Liver (tissue), 8 donors: ENCODE measurements at regions not wholly inside any gene's neighbourhood (a gene's known extent, or its start where the extent isn't known, plus 50 kb on each side); places are given as distances from the start of the nearest gene placed in this dataset.

Source experiments
- DNase-seq: peaks from one replicate; pipeline ENCODE4 v3.0.0-alpha.2; 2017; ENCODE audit warnings: low spot score
- H3K27ac ChIP-seq, 2 donors: one replicate each; pipeline ENCODE4 v1.7.0; 2013; ENCODE audit warnings: inconsistent platforms in 2 of 2, low read length in 2 of 2, control low read depth in 1 of 2, low read depth in 1 of 2, mild to moderate bottlenecking in 1 of 2
- H3K27me3 ChIP-seq, 4 donors: one replicate each; pipeline versions ENCODE4 v1.6.1 to v1.7.0; 2013; ENCODE audit warnings: low read length in 3 of 4, inconsistent platforms in 1 of 4, mild to moderate bottlenecking in 1 of 4, moderate library complexity in 1 of 4; ENCODE audit not compliant: control insufficient read depth in 4 of 4, insufficient read depth in 4 of 4
- H3K36me3 ChIP-seq, 4 donors: one replicate each; pipeline versions ENCODE4 v1.6.1 to v1.7.0; 2013; ENCODE audit warnings: low read length in 3 of 4, mild to moderate bottlenecking in 3 of 4, low read depth in 1 of 4, moderate library complexity in 1 of 4; ENCODE audit not compliant: control insufficient read depth in 4 of 4, insufficient read depth in 3 of 4
- H3K4me1 ChIP-seq, 4 donors: one replicate each; pipeline versions ENCODE4 v1.6.1 to v1.7.0; 2013; ENCODE audit warnings: low read length in 3 of 4, mild to moderate bottlenecking in 3 of 4, moderate library complexity in 1 of 4; ENCODE audit not compliant: control insufficient read depth in 4 of 4, insufficient read depth in 4 of 4
- H3K4me3 ChIP-seq, 3 donors: one replicate each; pipeline versions ENCODE4 v1.6.1 to v1.7.0; 2013; ENCODE audit warnings: low read length in 3 of 3, control low read depth in 1 of 3, low read depth in 1 of 3, mild to moderate bottlenecking in 1 of 3
- H3K9ac ChIP-seq, 2 donors: one replicate each; pipeline ENCODE4 v1.7.0; 2013; ENCODE audit warnings: low read length in 2 of 2, mild to moderate bottlenecking in 2 of 2, moderate library complexity in 2 of 2, control low read depth in 1 of 2, low read depth in 1 of 2
- H3K9me3 ChIP-seq, 4 donors: one replicate each; pipeline versions ENCODE4 v1.6.1 to v1.7.0; 2013; ENCODE audit warnings: low read length in 3 of 4; ENCODE audit not compliant: control insufficient read depth in 4 of 4
- ATF3 ChIP-seq: IDR thresholded peaks from 2 replicates; pipeline ENCODE4 v1.6.1; 2016; ENCODE audit warnings: antibody characterized with exemption
- CTCF ChIP-seq: fragments of 150-350 bp; IDR thresholded peaks from 2 replicates; pipeline ENCODE4 v1.5.1; 2017; ENCODE audit warnings: improper control_type of control experiment, low read depth, low read length; ENCODE audit not compliant: missing input control
- EGR1 ChIP-seq, 2 donors: IDR thresholded peaks; 2 replicates each; pipeline ENCODE4 v1.6.1; 2016 to 2018; ENCODE audit warnings: antibody characterized with exemption in 2 of 2, low read depth in 2 of 2
- FOXA1 ChIP-seq: IDR thresholded peaks from 2 replicates; pipeline ENCODE4 v1.6.1; 2016; ENCODE audit warnings: antibody characterized with exemption
- FOXA2 ChIP-seq: IDR thresholded peaks from 2 replicates; pipeline ENCODE4 v1.6.1; 2016; ENCODE audit warnings: antibody characterized with exemption
- GABPA ChIP-seq, 2 donors: IDR thresholded peaks in 1 of 2; conservative IDR thresholded peaks in 1 of 2; 2 replicates each; pipeline ENCODE4 v1.6.1; 2016; ENCODE audit warnings: antibody characterized with exemption in 2 of 2, mild to moderate bottlenecking in 1 of 2, moderate library complexity in 1 of 2
- HNF4A ChIP-seq, 2 donors: conservative IDR thresholded peaks; 2 replicates each; pipeline ENCODE4 v1.6.1; 2016; ENCODE audit warnings: antibody characterized with exemption in 2 of 2, mild to moderate bottlenecking in 2 of 2
- HNF4G ChIP-seq: IDR thresholded peaks from 2 replicates; pipeline ENCODE4 v1.6.1; 2016; ENCODE audit warnings: antibody characterized with exemption
- MAX ChIP-seq: IDR thresholded peaks from 2 replicates; pipeline ENCODE4 v1.6.1; 2016; ENCODE audit warnings: antibody characterized with exemption
- REST ChIP-seq: IDR thresholded peaks from 2 replicates; pipeline ENCODE4 v1.6.1; 2016; ENCODE audit warnings: antibody characterized with exemption, mild to moderate bottlenecking
- RXRA ChIP-seq, 2 donors: IDR thresholded peaks; 2 replicates each; pipeline ENCODE4 v1.6.1; 2017 to 2018; ENCODE audit warnings: antibody characterized with exemption in 2 of 2, mild to moderate bottlenecking in 1 of 2
- SP1 ChIP-seq: IDR thresholded peaks from 2 replicates; pipeline ENCODE4 v1.6.1; 2018; ENCODE audit warnings: antibody characterized with exemption, mild to moderate bottlenecking
- TAF1 ChIP-seq: conservative IDR thresholded peaks from 2 replicates; pipeline ENCODE4 v1.6.1; 2016; ENCODE audit warnings: antibody characterized with exemption, mild to moderate bottlenecking
- YY1 ChIP-seq: IDR thresholded peaks from 2 replicates; pipeline ENCODE4 v1.6.1; 2016; ENCODE audit warnings: antibody characterized with exemption, mild to moderate bottlenecking
- ZBTB33 ChIP-seq: IDR thresholded peaks from 2 replicates; pipeline ENCODE4 v1.6.1; 2016; ENCODE audit warnings: antibody characterized with exemption
- WGBS: extraction: QIAGEN DNeasy Blood & Tissue Kit; methylation state at CpG from one replicate; pipeline ENCODE4 v1.1.7; 2013; 5-methylcytosine and 5-hydroxymethylcytosine counted together
- donor health status: healthy.
- donor health status: healthy.
- donor health status: healthy.
- donor health status: healthy.
- donor health status: healthy.

GRCh38 chr5:133890776-133891280 lies 77.6 kb downstream of the C5orf15 start (continued):
- TF ChIP-seq CTCF = no peak

GRCh38 chr5:133890314-133890713 lies 78.1 kb downstream of the C5orf15 start:
- TF ChIP-seq ATF3 (no peak), TAF1 (no peak), EGR1 (IDR thresholded peaks at IDR 0.05; ENCODE audit: low read depth in 2 of 2) (no peak), YY1 (no peak), FOXA1 (no peak), RXRA (IDR thresholded peaks at IDR 0.05) (no peak), ZBTB33 (no peak), HNF4G (no peak), MAX (no peak), SP1 (no peak)
- Histone ChIP-seq H3K4me3 (no peak overlapping the region), H3K4me1 (no peaks in the 10 kb centered on the region), H3K9ac (no peak overlapping the region), H3K36me3 (no peaks in the 10 kb centered on the region), H3K27me3 (no peaks in the 10 kb centered on the region), H3K9me3 (no peaks in the 10 kb centered on the region), H3K27ac (no peak overlapping the region)
- 88% methylated on average over 2 of the region's 2 CpGs for WGBS
- DNase-seq = no peak

- DNase-seq = no peak
- no peak overlapping the region for H3K4me3 ChIP-seq
- WGBS = 90% methylated on average over 6 of the region's 6 CpGs
- H3K36me3 ChIP-seq = no peaks in the 10 kb centered on the region
- no peak overlapping the region for H3K9ac ChIP-seq
- no peak overlapping the region for H3K27ac ChIP-seq
- TF ChIP-seq ATF3 (no peak), TAF1 (no peak), HNF4A (conservative IDR thresholded peaks at IDR 0.05) (no peak), FOXA2 (no peak), YY1 (no peak), REST (no peak), MAX (no peak), GABPA (IDR thresholded peaks at IDR 0.05 in 1 of 2, conservative IDR thresholded peaks at IDR 0.05 in 1 of 2) (no peak), FOXA1 (no peak), SP1 (no peak), ZBTB33 (no peak), RXRA (IDR thresholded peaks at IDR 0.05) (no peak)
- H3K27me3 ChIP-seq = no peaks in the 10 kb centered on the region
- no peaks in the 10 kb centered on the region for H3K9me3 ChIP-seq
- no peaks in the 10 kb centered on the region for H3K4me1 ChIP-seq
These were observed 79.0 kb downstream of the C5orf15 start for GRCh38 chr5:133889271-133889905.
